Activated T-helper 1 cell treated with anti-CD3 and anti-CD28 coated beads, Interleukin-2, amount 50 U/mL, for 16 hours (primary cell): ENCODE measurements at regions not wholly inside any gene's neighbourhood (a gene's known extent, or its start where the extent isn't known, plus 50 kb on each side); places are given as distances from the start of the nearest gene placed in this dataset.

ENCODE experiments used
- DNase-seq, 2 donors: peaks; one replicate each; pipeline ENCODE4 v3.0.0-alpha.2; 2020; ENCODE audit warnings: low read depth in 1 of 2, low spot score in 1 of 2

DNA sequence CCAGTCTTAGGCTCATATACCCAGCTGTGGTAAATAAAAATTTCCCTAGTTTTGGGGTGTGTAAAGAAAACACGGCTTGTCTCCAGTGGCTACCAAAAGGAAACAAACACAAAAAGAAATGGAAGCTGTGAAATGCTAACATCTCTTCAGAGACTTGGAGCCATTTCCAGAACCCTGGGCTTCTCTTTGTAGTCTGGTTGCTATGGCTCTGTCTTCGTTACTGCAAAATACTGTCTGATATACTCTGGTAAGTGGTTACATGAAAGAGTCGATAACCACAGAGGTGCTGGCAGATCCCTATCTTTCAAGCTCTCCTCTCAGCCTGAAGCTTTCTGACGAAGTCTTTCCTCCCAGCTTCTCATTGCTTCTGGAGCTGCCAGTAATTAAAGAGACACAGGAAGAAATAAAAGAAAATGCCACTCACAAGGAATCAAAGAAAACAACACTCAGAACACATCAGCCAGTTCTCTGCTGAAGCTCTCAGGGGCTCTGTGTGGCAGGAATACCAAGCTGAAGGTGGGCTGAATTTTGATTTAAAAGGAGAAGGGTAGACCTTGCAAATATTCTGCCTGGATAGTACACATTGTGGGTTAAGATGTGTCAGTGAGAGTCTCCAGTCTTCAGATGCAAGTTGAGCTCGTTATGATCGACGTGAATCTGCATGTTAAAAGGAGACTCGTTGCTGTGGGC lies 107.6 kb upstream of the FAM9C start:
- no peak for DNase-seq

GRCh38 chrX:13149702-13150350 lies 105.4 kb upstream of the FAM9C start:
- no peak for DNase-seq

DNA sequence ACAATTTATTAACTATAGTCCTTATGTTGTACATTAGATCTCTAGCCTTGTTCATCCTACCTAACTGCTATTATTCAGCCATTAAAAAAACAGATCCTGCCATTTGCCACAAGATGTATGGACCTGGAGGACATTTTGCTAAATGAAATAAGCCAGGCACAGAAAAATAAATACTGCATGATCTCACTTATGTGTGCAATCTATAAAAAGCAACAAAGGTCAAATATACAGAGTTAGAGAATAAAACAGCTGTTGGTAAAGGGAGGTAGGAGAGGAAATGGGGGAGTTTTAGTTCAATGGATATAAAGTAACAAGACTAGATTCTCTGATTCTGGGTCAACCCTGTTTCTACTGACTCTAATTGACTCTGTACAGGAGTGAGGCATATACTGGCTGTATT lies 103.3 kb upstream of the FAM9C start:
- no peak for DNase-seq

- DNase-seq = no peak
Observed at GRCh38 chrX:13147147-13147546, 102.7 kb upstream of the FAM9C start.

DNA sequence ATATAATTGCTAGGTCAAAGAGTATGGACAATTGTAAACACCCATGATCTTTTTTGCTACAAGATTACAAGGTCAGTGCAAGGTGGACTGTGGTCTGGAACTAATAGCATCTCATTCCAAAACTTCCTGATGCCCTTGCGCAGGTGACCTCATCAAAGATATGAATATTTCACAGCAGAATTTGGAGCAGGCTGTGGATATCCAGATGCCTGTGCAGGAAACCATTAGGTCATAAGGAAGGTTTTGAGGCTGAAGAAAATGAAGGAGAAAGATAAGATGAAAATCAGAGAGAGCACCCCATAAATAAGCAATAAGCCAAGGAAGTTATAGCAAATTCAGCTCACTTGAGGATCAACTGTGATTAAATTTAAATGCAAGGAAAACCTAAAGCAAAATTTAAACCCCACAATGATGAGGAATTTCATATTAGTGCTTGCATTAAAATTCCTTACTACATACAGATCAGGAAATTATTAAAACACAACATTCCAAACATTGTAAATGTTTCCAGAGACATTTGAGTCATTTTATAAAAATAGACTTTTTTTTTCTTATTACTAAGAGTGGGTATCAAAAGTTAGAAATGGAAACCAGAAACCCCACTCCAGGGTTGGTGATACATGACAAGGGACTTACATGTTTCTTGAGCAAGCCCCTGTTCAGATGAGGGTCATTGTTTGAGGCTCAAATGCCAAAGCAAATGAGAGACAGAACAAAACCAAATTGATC lies 100.7 kb upstream of the FAM9C start:
- DNase-seq = no peak

- DNase-seq = no peak
Observed at GRCh38 chrX:13142891-13143290, 98.5 kb upstream of the FAM9C start.

GRCh38 chrX:13140007-13140406 lies 95.6 kb upstream of the FAM9C start:
- no peak for DNase-seq

DNA sequence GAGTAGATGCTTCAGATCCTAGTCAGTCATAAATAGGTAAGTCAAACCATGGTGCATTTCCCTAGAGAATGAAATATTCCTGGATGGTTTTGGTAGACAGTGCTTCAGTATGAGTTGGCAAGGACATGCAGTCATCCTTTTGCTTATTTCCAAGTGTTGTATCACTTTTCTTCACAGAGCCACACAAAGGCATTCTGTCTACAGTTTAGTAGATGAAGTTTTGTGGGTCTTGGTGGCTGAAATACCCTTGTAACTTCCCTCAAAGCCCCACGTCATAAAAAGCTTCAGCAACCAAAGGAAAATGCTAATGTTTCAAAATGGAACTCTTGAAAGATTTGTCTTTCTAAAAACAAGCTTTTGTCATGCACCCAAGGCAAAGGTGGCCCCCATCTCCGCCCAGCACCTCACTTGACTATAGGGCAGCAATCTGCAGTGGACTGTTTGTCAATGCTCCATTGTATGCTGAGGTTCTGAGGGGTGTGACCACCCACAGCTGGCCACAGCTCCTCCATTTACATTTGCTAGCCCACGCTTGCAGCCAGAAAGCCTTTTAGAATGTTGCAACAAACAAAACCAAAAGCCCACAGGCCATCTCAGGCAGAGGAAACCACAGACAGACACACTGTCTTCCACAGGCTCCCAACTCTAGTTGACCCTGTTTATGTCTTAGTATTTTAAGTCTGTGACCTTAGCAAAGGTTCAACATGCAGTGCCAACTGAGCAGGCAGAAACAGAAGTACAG lies 87.1 kb upstream of the FAM9C start:
- DNase-seq = no peak

DNA sequence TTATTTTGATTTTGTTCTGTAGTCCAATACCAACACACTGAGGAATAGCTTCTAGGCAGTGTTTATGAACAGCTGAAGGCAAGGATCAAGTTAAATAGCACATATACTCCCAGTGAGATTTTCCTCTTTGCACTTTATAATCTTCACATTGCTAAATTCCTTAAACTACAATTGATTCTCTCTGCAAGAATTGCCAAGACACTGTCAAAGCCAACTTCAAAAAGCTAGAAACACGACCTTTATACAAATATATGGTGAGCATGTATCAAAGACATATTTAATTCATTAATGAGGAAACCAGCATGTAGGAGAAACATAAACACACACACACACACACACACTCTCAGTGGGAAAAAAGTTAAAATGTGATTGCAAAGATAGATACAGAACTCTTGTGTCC lies 86.4 kb upstream of the FAM9C start:
- DNase-seq = no peak

DNA sequence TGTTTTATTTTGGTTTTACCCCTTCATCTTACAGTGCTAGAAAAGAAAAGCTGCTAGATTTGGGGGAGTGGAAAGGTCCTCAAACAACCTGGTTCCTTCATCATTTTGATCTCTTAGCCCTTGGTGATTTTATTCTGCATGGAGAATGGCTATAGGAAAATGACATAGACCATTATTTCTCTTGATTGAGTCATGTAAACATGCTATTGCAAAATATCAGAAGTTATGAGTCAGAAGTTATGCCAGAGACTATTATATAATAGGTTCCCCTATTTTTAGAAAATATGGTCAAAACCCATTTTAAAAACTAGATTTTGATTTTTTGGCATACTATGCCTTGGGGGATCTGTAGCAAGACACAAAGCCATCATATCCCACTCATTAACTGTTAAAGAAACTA lies 83.7 kb upstream of the FAM9C start:
- no peak for DNase-seq

DNA sequence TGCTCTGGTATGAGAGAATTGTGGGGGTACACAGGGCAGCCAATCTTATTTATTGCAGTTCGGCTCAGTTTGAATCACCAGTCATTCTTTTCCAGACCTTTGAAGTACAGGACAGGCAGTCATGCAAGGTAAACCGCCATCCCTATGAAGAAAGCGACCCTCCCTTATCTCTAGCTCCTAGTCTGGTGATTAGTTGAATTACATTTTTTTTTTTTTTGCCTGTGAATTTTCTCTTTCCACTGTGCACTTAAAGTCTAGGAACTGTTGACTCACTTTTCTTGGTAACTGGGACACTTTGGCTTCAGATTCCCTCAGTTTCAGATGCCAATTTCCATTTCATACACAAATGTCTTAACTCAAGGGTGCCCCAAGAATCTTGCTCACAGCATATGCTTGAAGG lies 82.4 kb upstream of the FAM9C start:
- no peak for DNase-seq

DNA sequence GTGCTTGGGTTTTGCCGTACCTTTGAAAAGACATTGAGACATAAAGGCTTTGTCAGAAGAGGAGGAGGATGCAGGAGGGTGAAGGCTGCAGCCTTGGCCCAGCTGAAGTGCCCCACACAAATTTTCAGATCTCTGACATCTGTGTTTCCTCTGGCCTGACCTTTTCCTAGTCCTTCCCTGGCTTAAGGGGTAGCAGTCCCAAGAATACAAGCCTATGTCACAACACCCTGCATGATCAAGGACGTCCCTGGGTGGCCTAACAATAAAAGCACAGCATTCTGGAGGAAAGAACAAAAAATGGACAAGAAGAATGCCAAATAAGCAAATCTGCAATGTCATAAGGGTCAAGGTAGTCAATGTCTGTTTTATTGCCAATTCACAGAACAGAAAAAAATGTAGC lies 80.8 kb upstream of the FAM9C start:
- DNase-seq = no peak

GRCh38 chrX:13123857-13124345 lies 79.5 kb upstream of the FAM9C start:
- no peak for DNase-seq

- DNase-seq = no peak
Observed at GRCh38 chrX:13123247-13123856, 78.9 kb upstream of the FAM9C start.

DNA sequence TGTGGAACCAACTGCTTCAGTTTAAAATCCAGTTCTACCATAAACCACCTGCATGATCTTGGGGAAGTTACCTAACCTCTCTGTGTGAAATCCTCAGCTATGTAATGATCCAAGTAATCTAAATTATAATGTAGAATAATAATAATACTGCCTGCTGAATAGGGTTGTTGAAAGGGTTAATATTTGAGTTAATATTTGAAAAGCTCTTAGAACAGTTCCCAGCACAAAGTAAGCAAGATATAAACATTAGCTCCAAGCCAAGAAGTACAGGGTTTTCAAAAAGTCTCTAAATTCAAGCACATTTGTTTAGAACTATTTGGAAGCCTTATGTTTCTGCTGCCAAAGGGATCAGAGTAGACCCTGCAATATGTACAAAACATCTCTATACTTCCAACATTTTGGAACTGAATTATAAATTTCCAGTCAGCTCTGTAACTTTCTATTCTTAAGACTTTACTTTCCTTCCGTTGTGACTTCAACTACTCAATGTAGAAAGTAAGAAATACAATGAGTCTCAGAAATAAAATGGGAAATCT lies 76.7 kb upstream of the FAM9C start:
- DNase-seq = no peak

GRCh38 chrX:13120017-13120416 lies 75.6 kb upstream of the FAM9C start:
- no peak for DNase-seq

GRCh38 chrX:13119386-13119785 lies 75.0 kb upstream of the FAM9C start:
- DNase-seq = no peak

GRCh38 chrX:13115146-13115855 lies 70.9 kb upstream of the FAM9C start:
- no peak for DNase-seq

DNA sequence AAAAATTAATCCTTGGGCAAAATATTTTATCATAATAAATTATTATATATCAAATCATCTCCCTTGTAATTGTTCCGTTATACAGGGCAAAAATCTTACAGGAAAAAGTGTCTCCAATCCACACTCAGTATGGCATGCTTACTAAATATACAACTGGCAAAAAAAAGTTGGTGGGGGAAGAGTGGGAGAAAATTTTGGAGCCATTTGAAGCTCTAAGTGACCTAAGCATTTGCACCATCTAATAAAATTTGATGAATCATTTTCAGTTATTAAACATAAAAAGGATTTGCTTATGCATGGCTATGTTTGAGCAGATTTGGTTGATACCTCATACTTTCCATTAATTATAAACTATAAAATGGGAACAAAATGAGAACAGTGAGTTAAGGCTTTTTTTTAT lies 68.1 kb upstream of the FAM9C start:
- no peak for DNase-seq
